GM12878 (cell line): ENCODE measurements at regions not wholly inside any gene's neighbourhood (a gene's known extent, or its start where the extent isn't known, plus 50 kb on each side); places are given as distances from the start of the nearest gene placed in this dataset.

ENCODE experiments used
- ATAC-seq: fragments of 200-7000 bp; cut with Tn5 transposase; 3 replicates; pipeline ENCODE4 v1.9.1; 2020; ENCODE audit warnings: mild to moderate bottlenecking, moderate library complexity
- BruUV-seq: library from RNA; stranded (reverse); fragments of 400-500 nt; replicated peaks from 2 replicates; lab custom pipeline; 2021; lab: Mats Ljungman, UMichigan
- CTCF ChIA-PET: fragments of 300-600 bp; sonication (Branson Sonifier 250); formaldehyde crosslinking; extraction: SDS; loops from one replicate; lab custom pipeline; 2021; ENCODE audit warnings: inconsistent platforms; lab: Yijun Ruan, JAX
- POLR2A ChIA-PET: fragments of 350-600 bp; formaldehyde crosslinking; extraction: SDS; loops from one replicate; lab custom pipeline; 2021; ENCODE audit warnings: inconsistent platforms; lab: Charles Lee
- RAD21 ChIA-PET: fragments of 300-600 bp; sonication (Branson Sonifier 250); formaldehyde crosslinking; loops from one replicate; lab custom pipeline; 2023; ENCODE audit warnings: antibody characterized with exemption; ENCODE audit not compliant: unreplicated experiment; lab: Charles Lee
- SMC1A ChIA-PET: fragments of 300-600 bp; sonication (Branson Sonifier 250); formaldehyde crosslinking; loops from one replicate; lab custom pipeline; 2023; ENCODE audit not compliant: unreplicated experiment, uncharacterized antibody; lab: Charles Lee
- DNase-seq: peaks from one replicate; pipeline ENCODE4 v3.0.0-alpha.2; 2011; ENCODE audit warnings: low read depth, low spot score
- FAIRE-seq: peaks from 3 replicates; lab custom pipeline; 2011; peaks lifted over from hg19 to GRCh38; lab: Jason Lieb, UNC
- H2AFZ ChIP-seq: 2 replicates; pipeline ENCODE4 v1.6.0; 2011; ENCODE audit warnings: low read depth, low read length, control low read depth; ENCODE audit not compliant: control insufficient read depth
- H3K27ac ChIP-seq: 2 replicates; pipeline ENCODE4 v1.5.1; 2011; ENCODE audit warnings: control low read depth; ENCODE audit not compliant: control insufficient read depth, insufficient read depth
- H3K27me3 ChIP-seq, 2 experiments: replicated peaks in 1 of 2; 2 replicates each; pipeline versions ENCODE4 v1.6.0 to v1.6.1; 2011; ENCODE audit warnings: low read length in 1 of 2; ENCODE audit not compliant: control insufficient read depth in 2 of 2, insufficient read depth in 2 of 2
- H3K36me3 ChIP-seq, 2 experiments: 2 replicates each; pipeline ENCODE4 v1.5.1; 2011; ENCODE audit warnings: low read length in 1 of 2; ENCODE audit not compliant: control insufficient read depth in 2 of 2, insufficient read depth in 2 of 2
- H3K4me1 ChIP-seq: 2 replicates; pipeline ENCODE4 v1.6.1; 2011; ENCODE audit warnings: mild to moderate bottlenecking, low read length, moderate library complexity, mixed read lengths; ENCODE audit not compliant: control insufficient read depth, insufficient read depth
- H3K4me2 ChIP-seq: 2 replicates; pipeline ENCODE4 v1.6.0; 2011; ENCODE audit warnings: control low read depth; ENCODE audit not compliant: control insufficient read depth, insufficient read depth
- H3K4me3 ChIP-seq: fragments of 200-600 bp; sonication (generic); 2 replicates; pipeline ENCODE4 v1.5.1; 2016
- H3K79me2 ChIP-seq: 2 replicates; pipeline ENCODE4 v1.6.0; 2011; ENCODE audit warnings: low read length; ENCODE audit not compliant: control insufficient read depth, insufficient read depth
- H3K9ac ChIP-seq: 2 replicates; pipeline ENCODE4 v1.8.0; 2011; ENCODE audit warnings: low read length, control low read depth, mixed read lengths; ENCODE audit not compliant: control insufficient read depth, insufficient read depth
- H3K9me3 ChIP-seq: replicated peaks from 3 replicates; pipeline ENCODE4 v1.5.1; 2011; ENCODE audit warnings: mild to moderate bottlenecking, low read length; ENCODE audit not compliant: control insufficient read depth, insufficient read depth
- H4K20me1 ChIP-seq: 2 replicates; pipeline ENCODE4 v1.6.0; 2011; ENCODE audit not compliant: control insufficient read depth, insufficient read depth
- CHD2 ChIP-seq: IDR thresholded peaks from 2 replicates; pipeline ENCODE4 v1.6.1; 2011; ENCODE audit warnings: low read depth, low read length, improper control_type of control experiment, borderline replicate concordance
- ELK1 ChIP-seq: IDR thresholded peaks from 2 replicates; pipeline ENCODE4 v1.6.1; 2012; ENCODE audit warnings: low read depth, low read length, improper control_type of control experiment
- JUNB ChIP-seq: IDR thresholded peaks from 2 replicates; pipeline ENCODE4 v1.6.1; 2016; ENCODE audit warnings: antibody characterized with exemption, mild to moderate bottlenecking
- MEF2A ChIP-seq: IDR thresholded peaks from 2 replicates; pipeline ENCODE4 v1.6.1; 2011; ENCODE audit warnings: low read depth, mild to moderate bottlenecking, low read length, moderate library complexity; ENCODE audit not compliant: insufficient read depth
- NFYA ChIP-seq: IDR thresholded peaks from 2 replicates; pipeline ENCODE4 v1.6.1; 2011; ENCODE audit warnings: low read depth, mild to moderate bottlenecking, low read length, improper control_type of control experiment, borderline replicate concordance
- NFYB ChIP-seq: IDR thresholded peaks from 2 replicates; pipeline ENCODE4 v1.6.1; 2011; ENCODE audit warnings: low read depth, mild to moderate bottlenecking, low read length, improper control_type of control experiment, moderate library complexity; ENCODE audit not compliant: insufficient read depth
- POLR2A ChIP-seq: IDR thresholded peaks from 2 replicates; pipeline ENCODE4 v1.6.1; 2011; ENCODE audit warnings: low read depth, mild to moderate bottlenecking, low read length
- WRNIP1 ChIP-seq: IDR thresholded peaks from 2 replicates; pipeline ENCODE4 v1.6.1; 2011; ENCODE audit warnings: low read depth, low read length, improper control_type of control experiment, borderline replicate concordance
- ZBTB11 ChIP-seq: fragments of 450-650 bp; formaldehyde crosslinking; IDR thresholded peaks from 2 replicates; pipeline ENCODE4 v1.5.0; 2022; ENCODE audit warnings: mild to moderate bottlenecking, missing genetic modification characterization
- ZNF207 ChIP-seq: fragments of 450-650 bp; IDR thresholded peaks from 2 replicates; pipeline ENCODE4 v1.6.1; 2014; ENCODE audit warnings: antibody characterized with exemption, mild to moderate bottlenecking, borderline replicate concordance
- ZNF24 ChIP-seq: fragments of 450-650 bp; IDR thresholded peaks from 2 replicates; pipeline ENCODE4 v1.6.1; 2017; ENCODE audit warnings: antibody characterized with exemption, mild to moderate bottlenecking
- ZNF274 ChIP-seq: IDR thresholded peaks from one replicate; pipeline ENCODE4 v1.8.0; 2011; ENCODE audit not compliant: insufficient read length, insufficient read depth
- WGBS: methylation state at CpG from one replicate; pipeline ENCODE4 v1.1.6; 2016; ENCODE audit warnings: low lambda C conversion rate; ENCODE audit not compliant: insufficient replicate concordance, insufficient coverage; ENCODE audit errors: missing lambda C conversion rate; 5-methylcytosine and 5-hydroxymethylcytosine counted together
- in situ Hi-C: fragments of 300-500 bp; cut with MboI; formaldehyde crosslinking; loops from 9 replicates; pipeline ENCODE4 v1.14.3; 2018; ENCODE audit warnings: mixed read lengths
- intact Hi-C: fragments of 100-400 bp; cut with micrococcal nuclease; formaldehyde crosslinking; loops from one replicate; pipeline ENCODE4 v1.14.2; 2022; ENCODE audit not compliant: unreplicated experiment

- Histone ChIP-seq H3K4me1 (no peaks in the 10 kb centered on the region), H3K9me3 (no peaks in the 10 kb centered on the region), H3K27me3 (no peaks in the 10 kb centered on the region), H4K20me1 (no peaks in the 10 kb centered on the region), H3K79me2 (no peaks in the 10 kb centered on the region), H3K27ac (no peak overlapping the region), H3K9ac (no peak overlapping the region), H2AFZ (no peak overlapping the region), H3K4me2 (no peak overlapping the region), H3K36me3 (no peaks in the 10 kb centered on the region), H3K4me3 (no peak overlapping the region)
- CTCF ChIA-PET: no interaction called here
- POLR2A ChIA-PET: no interaction called here
- SMC1A ChIA-PET: no interaction called here
- DNase-seq (no peak), ATAC-seq (no peak), FAIRE-seq (no peak)
- in situ Hi-C loops: no loop called here
- RAD21 ChIA-PET: no interaction called here
- WGBS: 75% methylated on average over 6 of the region's 6 CpGs
- no TSS peak for BruUV-seq
- intact Hi-C loops: no loop called here
- TF ChIP-seq JUNB: no peak
- TF ChIP-seq ZNF274: no peak
- TF ChIP-seq NFYB: no peak
- no peak for TF ChIP-seq ZNF24
- no peak for TF ChIP-seq NFYA
- no peak for TF ChIP-seq CHD2
- TF ChIP-seq ZBTB11 (CRISPR knock-in tag): no peak
- TF ChIP-seq WRNIP1: no peak
- TF ChIP-seq ELK1: no peak
- no peak for TF ChIP-seq MEF2A
- TF ChIP-seq ZNF207: no peak
- no peak for TF ChIP-seq POLR2A
Observed at GRCh38 chr17:15076991-15077663, 188.0 kb downstream of the PMP22 start.
